ENCODE measurements at regions not wholly inside any gene's neighbourhood (a gene's known extent, or its start where the extent isn't known, plus 50 kb on each side); places are given as distances from the start of the nearest gene placed in this dataset.
"Not testable (repeated sequence)": the region's sequence is repeated elsewhere in the genome, so short reads cannot be mapped to it uniquely, and the experiment has no call there.

DNA sequence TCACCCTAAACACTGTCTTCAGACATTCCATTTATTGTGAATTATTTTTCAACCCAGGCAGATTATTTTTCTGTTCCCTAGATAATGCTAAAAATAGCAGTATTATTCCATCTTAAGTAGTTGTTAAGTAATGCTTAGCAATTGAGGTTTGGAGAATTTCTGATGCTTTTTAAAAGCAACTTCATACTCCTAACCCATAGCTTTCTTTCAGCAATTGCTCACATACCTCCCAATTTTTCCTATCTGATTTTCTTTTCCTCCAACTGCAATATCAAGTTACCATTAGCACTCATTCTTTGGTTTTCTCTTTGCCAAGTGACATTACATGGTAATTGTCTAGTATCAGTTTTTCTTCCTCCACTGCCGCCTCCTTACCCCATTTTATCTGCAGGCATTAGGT is 104.7 kb downstream of the GPR85 start:
- DNase-seq: no peak

DNA sequence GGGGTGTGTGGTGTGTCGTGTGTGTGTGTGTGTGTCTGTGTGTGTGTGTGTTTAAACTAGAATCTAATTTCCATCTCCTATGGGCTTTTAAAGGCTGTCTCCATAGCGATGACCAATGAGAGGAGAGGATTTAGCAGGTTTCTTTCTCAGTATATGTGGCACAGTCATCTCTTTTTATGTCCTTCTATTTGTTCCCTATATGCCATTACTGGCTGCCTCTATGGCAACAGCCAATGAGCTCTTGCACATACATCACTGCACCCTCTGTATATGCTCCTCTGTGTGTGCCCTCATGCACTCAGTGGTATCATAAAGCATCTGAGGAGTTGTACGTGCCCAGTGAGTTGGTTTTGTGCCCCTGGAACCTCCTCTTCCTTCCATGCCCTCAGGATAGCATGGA is 107.6 kb downstream of the GPR85 start:
- DNase-seq: not testable (repeated sequence)

DNA sequence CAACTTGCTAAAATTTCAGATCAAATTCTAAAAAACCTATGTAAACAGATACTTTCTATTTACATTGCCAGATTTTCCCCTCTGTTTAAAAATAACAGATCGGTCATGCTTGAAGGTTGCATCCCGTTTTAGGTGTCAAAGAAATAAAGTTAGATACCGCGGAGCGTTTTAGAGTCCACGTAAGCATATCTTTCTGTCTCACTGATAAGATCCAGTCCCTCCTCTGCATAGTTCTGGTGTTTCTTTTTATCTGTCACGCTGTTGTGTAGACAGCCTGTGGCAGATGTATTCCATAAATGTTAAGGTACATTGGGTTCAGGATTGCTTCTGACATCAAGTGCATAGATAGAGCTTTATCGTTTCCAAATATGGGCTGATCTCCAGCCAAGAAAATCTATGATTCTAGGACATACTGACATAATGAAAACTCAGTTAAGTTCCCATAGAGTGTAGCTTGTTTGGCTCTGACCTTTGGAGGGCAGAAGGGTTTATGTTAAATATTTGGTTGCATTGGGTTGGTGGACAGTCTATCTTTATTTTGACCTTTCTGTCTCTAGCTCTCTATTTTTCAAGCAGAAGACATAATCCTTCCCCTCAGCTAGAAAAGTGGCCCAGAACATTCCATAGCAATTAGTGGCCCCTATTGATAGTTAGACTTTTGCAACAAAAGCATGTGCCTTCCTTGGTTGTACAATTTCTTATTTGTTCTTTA is 109.2 kb downstream of the GPR85 start:
- DNase-seq: not testable (repeated sequence)

DNA sequence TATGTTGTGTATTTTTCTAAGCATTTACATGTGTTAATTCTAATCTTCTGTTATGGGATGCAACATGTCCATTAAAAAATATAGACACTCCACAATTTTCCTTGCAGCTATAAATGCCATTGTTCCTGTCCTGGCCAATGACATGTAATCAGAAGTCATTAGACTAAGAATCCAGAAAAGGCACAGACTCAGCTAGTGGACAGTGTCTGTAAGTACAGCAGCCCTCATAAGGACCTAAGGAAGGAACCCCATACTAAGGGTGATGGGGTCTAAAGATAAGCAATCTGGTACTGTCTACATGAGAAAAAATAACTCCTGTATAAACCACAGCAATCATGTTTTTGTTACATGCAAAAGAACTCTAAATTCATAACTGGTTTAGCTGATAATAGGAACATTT is 115.9 kb downstream of the GPR85 start:
- no peak for DNase-seq

DNA sequence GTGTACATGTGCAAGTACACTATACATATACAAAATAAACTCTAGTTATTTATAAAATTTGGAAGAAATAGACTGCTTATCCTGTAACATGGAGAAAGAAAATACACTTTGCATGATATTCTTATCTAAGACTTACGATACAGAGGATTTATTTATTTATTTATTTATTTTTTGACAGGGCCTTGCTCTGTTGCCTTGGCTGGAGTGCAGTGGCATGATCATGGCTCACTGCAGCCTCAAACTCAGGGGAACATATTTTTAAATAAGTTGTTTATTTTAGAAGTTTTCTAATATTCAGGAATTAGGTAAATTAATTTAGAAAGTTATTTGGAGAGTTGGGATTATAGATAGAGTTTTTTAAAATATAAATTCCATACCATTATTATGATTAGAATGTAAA is 116.7 kb downstream of the GPR85 start:
- no peak for DNase-seq

DNA sequence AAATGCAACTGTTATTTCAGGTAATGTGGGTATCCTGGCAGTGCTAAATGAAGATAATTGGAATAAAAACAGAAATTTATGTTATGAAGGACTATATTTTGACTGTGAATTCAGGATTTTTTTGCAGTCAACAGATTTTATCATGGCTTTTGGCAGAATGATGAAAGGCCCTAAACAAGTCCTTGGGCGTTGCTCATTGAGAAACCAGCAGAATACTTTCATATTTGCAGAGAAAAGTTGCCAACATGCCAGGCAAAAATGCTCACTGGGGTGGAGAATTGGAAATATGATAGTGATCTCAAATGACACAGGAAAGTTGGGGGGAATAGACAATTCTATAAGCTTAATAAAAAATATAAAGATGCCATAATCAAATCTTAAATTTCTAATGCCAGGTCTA is 121.1 kb downstream of the GPR85 start:
- no peak for DNase-seq

DNA sequence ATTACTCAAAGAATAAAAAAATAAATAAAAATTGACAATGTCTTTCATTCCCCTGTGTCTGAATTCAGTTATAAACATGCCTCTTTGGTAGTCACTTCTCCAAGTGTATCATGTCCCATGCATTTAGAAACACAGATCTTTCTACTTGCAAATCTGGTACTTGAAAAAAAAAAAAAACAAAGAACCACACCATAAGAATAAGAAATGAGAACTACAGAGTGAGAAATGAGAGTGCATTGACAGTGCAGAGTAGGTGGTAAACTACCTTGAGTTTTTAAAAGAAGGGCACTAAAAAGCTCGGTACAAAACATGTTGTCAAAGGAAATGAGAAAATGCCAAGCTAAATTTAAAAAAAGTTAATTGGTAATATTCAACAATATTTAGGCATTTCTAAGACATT is 123.0 kb downstream of the GPR85 start:
- DNase-seq: no peak

DNA sequence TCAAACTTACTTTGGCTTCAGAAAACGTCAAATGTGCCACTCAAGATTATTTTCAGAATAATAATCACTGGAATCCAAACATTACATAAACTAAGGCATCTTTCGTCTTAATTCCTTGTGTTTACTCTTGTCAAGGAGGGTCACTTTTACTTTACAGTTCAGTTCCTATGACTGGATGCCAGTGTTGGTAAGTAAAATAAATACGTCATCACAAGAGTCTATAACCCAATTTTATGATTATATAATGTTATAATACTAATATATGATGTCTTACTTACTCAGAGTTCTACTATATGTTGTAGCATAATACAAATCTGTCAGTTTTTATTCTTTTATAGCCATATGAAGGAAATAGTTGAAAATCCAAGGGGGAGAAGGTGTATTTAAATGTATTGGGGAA is 123.8 kb downstream of the GPR85 start:
- DNase-seq: no peak

DNA sequence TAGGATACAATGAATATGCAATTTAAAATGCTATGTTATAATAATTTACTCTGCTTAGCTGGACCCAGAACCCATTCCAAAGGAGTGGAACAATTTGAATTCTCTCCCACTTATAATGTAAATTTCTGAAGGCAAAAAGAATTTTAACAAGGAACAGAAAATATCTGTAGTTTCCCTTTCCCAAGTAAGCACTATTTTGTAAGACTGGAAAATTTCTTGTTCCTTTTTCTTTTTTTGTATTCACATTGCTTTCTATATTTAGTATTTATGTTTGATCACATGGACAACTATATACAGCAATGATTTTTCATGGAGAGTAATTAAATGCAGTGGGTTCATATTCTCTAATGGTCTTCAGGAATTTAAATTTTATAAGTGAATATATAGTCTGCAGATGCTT is 127.4 kb downstream of the GPR85 start:
- no peak for DNase-seq

DNA sequence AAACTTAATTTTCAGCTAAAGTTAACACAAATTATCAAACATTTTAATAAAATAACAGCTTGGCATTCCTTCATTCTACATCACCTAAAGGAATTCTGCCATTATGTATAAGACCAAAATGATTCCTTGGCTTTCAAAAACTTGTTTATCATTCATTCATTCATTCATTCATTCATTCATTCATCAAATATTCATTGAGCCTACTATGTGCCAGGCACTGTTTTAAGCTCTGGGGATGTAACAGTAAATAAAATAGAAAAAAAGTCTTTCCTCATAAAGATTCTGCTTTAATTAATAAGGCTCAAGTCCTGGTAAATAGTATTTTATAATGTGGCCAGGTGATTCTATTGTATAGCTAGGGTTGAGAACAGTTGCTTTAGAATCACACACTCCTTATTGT is 127.9 kb downstream of the GPR85 start:
- DNase-seq: no peak

DNA sequence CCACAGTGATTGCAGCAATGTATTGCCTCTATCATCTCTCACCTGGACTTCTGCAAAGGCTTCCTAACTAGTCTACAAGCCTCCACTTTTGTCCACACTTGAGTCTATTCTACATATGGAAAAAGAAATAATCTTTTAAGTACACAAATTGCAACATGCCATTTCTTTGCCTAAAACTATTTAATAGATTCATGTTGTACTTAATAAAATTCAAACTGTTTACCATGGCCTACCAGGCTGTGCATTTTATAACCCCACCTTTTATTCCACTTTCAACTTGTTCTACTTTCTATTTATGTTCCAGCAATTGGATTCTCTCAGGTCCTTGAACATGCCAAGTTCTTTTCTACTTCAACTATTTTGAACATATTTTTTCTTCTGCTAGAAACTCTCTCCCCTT is 128.7 kb downstream of the GPR85 start:
- no peak for DNase-seq

DNA sequence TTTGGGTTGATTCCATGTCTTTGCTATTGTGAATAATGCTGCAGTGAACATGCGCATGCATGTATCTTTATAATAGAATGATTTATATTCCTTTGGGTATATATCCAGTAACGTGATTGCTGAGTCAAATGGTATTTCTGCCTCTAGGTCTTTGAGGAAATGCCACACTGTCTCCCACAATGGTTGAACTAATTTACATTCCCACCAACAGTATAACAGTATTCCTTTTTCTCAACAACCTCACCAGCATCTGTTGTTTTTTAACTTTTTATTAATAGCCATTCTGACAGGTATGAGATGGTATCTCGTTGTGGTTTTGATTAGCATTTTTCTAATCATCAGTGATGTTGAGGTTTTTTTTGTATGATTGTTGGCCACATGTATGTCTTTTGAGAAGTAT is 133.6 kb downstream of the GPR85 start:
- not testable (repeated sequence) for DNase-seq

DNA sequence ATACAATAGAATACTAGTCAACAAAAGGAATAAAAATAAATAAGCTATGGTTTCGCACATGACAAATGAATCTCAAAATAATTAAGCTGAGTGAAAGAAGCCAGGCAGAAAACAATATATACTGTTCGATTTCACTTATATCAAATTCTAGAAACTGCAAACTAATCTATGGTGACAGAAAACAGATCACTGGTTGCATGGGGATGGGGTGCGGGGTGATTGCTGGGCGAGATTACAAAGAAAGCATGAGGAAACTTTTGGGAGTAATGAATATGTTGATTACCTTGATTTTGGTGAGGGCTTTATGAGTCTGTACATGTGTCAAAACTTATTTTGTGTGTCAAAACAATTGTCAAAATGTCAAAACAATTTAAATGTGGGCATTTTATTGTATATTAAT is 135.6 kb downstream of the GPR85 start:
- no peak for DNase-seq

DNA sequence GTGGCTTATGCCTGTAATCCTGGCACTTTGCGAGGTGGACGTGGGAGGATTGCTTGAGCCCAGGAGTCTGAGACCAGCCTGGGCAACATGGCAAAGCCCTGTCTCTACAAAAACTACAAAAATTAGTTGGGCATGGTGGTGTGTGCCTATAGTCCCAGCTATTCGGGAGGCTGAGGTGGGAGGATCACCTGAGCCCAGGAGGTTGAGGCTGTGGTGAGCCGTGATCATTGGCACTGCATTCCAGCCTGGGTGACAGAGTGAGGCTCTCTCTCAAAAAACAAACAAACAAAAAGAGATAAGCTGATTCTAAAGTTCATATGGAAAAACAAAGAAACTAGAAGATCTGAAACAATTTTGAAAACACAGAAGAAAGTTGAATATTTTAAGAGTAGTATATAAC is 136.9 kb downstream of the GPR85 start:
- DNase-seq: not testable (repeated sequence)

DNA sequence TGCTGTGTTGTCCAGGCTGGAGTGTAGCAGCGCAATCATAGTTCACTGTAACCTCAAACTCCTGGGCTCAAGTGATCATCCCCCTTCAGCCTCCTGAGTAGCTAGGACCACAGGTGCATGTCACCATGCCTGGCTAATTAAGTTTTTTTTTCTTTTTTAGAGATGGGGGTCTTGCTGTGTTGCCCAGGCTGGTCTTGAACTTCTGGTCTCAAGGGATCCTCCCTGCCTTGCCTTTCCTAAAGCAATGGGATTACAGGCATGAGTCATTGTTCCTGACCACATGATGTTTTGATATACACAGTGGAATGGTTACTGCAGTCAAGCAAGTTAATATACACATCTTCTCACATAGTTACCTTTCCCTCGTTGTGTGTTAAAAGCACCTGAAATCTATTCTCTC is 140.3 kb downstream of the GPR85 start:
- DNase-seq: no peak

DNA sequence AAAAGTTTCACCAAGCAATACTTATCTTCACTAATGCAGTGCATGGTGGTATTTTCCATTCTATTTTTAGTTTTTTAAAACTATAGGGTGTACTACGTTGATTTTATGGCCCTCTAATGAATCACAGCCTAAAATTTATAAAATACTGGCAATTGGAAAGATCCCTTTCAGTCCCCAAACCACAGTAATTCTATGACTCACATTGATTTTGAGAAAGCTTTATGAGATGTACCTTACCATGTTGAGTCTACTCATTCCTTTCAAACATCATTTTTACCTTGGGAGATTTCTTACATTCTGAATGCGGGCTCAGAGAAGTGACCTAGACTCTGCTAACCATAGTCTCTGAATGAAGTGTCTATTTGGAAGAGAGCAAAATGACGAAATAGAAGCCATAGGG is 141.6 kb downstream of the GPR85 start:
- DNase-seq: no peak

DNA sequence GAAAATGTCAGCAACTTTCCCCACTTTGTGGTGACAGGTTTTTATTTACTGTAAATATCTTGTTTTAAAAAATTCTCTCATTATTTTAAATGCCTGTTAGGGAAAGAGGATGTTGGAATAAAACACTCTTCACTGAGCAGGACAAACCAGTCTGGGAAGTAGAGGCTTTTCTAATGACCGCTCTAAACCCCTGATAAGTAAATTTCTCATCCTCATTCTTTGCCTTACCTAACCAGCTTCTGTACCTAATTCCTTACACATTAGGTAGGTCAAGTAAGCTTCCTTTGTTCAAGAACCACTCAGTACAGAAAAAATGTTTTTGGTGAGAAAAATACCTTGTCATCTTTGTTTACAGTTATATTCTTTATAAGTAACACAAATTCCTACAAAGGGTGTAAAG is 143.6 kb downstream of the GPR85 start:
- DNase-seq: no peak

DNA sequence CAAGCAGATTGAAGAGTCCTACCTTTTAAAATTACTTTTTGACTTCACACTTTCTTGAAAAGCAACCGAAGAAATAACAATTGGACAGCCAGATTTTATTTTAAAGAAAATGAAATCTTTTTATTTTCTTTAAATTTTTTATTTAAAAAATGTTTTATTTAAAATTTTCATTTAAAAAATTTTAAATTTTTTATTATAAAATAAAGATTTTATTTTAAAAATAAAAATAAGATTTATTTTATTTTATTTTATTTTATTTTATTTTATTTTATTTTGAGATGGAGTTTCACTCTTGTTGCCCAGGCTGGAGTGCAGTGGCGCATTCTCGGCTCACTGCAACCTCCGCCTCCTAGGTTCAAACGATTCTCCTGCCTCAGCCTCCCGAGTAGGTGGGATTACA is 144.5 kb downstream of the GPR85 start:
- DNase-seq: not testable (repeated sequence)

DNA sequence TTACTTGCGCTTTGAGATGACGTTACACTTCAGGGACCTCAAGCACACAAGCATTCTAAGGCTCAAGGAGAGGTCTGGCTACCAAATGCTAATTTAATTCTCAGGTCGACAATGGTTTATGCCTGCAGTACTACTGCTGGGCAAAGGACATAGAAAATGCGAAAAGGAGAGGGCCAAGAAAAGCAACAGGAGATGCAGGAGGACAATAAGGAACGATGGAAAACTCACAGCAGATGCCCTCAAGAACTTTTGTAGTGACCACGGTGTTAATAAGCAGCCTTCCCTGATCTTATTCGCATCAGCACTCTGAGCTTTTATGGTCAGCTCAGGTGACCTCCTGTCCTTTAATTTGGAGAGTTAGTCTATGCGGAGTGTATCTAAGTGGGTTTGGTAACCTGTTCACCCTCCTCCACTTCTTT is 146.3 kb downstream of the GPR85 start:
- DNase-seq: peak in 1 of 2 experiments; percentile 54

DNA sequence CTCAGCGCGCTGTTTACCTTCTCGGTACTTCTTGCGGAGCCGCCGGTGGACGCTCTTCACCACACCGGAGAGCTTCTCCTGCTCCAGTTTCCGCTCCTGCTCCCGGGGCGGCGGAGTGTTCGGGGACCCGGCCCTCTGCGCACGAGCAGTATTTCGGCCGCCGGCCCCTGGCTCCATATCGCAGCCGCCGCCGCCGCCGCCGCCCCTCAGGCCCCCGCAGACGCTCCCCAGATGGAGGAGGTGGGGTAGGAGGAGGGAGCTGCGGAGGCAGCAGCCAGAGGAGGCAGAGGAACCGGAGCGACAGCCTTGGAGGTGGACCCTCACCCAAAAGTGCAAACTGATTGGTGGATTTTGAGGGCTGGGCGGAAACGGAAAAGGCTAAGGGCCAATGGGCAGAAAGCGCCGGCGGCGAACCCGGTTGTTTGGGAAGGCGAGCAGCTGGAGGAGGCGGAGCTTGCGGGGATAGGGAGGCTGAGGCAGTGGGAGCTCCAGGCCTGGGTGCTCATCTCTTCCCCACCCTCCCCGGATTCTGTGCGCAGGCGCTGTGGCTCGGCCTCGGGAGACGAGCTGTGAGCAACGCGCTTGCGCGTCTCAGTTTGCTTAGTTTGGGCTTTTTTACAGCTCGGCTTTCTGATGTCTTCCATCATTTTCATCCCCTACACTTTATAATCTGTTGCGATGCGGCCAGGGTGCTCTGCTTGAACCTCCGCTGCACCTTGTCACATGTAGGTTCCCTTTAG is 146.9 kb downstream of the GPR85 start:
- peak; percentile 99 to 100 for DNase-seq

DNA sequence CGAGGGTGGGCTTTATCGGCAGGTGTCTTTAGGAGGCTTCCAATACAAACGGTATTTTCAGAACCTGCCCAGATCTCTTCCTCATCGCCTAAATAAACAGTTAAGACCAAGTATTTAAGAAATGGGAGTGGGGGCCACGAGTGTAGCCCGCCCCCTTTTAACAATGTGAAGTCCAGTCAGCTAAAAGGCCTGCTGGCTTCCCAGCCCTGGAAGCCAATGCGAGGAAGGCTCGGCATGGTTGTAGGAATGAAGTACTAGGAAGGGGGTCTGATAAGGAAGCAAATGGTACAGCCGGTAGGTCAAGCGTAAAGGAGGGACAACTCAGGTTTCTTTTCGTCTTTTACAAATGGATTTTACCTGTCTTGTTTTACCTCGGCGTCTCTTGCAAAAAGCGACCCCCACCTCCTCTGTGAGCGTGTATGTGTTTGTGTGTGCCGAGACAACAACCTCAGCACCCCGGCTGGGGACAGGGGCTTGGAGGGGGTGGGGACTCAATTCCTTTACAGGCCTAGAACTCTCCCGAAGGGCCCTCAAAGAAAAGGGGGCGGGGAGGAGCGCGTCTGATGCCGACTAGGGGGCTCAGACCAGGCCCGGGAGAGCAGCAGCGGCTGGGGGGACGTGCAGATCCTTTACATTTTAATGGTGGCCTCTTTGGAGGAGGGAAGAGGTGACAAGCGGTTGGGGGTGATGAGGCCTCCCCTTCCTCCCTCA is 147.6 kb downstream of the GPR85 start:
- peak; percentile 49 to 75 for DNase-seq

DNA sequence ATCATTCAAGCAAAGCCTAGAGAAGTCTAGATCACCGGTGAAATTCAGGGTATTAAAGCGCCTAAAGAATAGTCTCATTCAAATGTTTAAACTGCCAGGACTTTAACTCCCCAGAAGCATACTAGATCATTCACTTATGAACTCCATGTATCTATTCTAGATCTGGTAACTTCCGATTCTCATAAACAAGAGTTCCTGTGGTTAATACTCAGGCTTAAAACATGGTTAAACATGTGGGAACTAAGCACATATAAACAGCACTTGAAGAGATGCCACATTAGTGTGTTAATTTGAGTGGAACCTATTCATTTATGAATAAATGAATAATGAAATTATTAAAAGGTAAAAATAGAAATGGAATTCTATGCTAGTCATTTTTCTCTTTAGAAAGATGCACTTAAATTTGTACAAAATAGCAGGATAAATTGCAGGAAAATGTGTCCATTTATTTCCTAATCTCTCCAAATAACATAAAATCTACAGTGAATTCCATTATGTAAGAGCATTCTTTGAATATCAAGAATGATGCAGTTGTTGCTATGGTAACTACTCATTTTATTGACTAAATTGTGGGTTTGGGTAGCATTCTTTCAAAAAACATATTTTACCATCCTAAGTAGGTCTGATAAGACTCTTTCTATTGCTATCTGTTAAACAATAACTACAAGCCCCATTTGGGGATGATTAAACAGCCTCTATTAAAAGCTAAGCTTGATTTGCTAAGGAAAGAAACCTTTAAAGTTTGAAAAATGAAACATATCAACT is 147.6 kb upstream of the TMEM168 start:
- peak; percentile 53 to 59 for DNase-seq

DNA sequence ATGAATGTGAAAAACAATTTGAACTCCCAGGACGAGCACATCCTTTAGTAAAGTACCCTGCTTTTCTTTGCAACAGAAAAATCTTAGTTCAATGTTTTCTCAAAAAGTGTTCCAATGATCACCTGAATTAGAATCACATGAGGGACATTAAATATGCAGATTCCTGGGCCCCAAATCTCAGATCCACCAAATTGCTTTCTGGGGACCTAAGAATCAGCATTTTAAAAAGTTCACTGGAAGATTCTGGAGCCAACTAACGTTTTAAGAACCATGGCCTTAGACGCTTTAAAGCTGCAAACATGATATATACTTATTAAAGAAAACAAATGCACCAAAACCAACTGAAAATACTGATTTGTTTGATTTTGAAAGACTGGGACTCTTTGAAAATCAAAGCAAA is 143.4 kb upstream of the TMEM168 start:
- DNase-seq: no peak

Measured in NCI-H526 (cell line).